ENCODE measurements at regions not wholly inside any gene's neighbourhood (a gene's known extent, or its start where the extent isn't known, plus 50 kb on each side); places are given as distances from the start of the nearest gene placed in this dataset.

DNA sequence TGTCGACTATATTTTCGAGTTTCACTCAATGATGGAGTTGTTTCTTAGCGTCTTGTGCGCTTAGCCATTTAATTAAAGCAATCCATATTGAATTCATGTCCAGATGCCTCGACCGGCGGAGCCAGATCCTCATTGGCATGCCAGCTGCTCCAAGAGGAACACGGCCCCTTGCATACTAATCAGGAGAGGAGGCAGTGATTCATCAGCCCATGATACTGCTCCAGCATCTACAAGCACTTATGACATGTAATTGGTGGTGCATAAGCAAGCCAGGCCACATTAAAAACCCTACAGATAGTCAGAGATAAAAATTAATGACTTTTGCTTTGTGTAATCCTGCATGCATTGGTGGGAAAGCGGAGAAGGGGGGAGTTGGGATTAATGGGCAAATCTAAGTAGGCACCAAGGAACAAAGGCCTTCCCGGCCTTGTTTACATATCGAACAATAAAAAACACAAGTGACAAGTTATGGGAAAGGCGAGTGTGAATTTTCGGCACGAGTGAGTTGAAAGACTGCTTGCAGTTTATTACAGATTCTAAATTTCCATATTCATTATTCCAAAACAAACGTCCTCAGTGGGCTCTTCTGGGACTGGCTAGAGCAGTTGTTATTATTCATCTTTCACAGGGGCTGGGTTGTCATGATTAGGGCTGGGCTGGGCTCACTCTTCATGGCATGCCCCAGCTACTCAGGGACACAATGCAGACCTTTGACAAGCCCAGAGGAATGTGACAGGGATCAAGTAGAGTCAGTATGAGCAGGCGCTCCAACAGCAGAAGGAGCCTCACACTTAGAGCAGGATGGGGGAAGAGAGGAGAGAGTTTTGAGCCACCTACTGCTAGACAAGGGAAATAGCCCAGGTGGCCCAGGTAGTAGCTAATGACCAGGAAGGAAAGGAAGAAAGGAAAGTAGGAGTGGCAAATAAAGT, 281.7 kb upstream of the ZFHX3 start:
- H3K27me3 ChIP-seq (ENCODE audit: control insufficient read depth, insufficient read depth, low read length, poor library complexity, severe bottlenecking): no peaks in the 10 kb centered on the region
- no peaks in the 10 kb centered on the region for H3K4me1 Mint-ChIP-seq
- H3K4me3 Mint-ChIP-seq: no peak overlapping the region
- H3K9ac ChIP-seq (ENCODE audit: extremely low read depth, low read length, poor library complexity, severe bottlenecking): no peak overlapping the region
- no peaks in the 10 kb centered on the region for H3K27me3 Mint-ChIP-seq (ENCODE audit: insufficient read depth)
- no peak overlapping the region for H3K27ac Mint-ChIP-seq
- no peaks in the 10 kb centered on the region for H3K9me3 ChIP-seq (ENCODE audit: control insufficient read depth, low read length)
- H3K4me3 ChIP-seq (ENCODE audit: low read length): no peak overlapping the region
- 86% methylated on average over 13 to 16 of the region's 16 CpGs for WGBS, 2 experiments (ENCODE audit: insufficient coverage in 1 of 2, insufficient read length in 1 of 2)
- DNase-seq: peak; percentile 80
- no peaks in the 10 kb centered on the region for H3K36me3 Mint-ChIP-seq (ENCODE audit: low read depth)
- H3K36me3 ChIP-seq (ENCODE audit: control insufficient read depth, insufficient read depth, low read length): no peaks in the 10 kb centered on the region
- no peaks in the 10 kb centered on the region for H3K9me3 Mint-ChIP-seq
- peak overlapping the region; percentile 92 for H3K27ac ChIP-seq (ENCODE audit: low read depth, low read length)
- H3K4me1 ChIP-seq (ENCODE audit: control insufficient read depth, insufficient read depth, low read length): no peaks in the 10 kb centered on the region
- TF ChIP-seq, protein P1, sequence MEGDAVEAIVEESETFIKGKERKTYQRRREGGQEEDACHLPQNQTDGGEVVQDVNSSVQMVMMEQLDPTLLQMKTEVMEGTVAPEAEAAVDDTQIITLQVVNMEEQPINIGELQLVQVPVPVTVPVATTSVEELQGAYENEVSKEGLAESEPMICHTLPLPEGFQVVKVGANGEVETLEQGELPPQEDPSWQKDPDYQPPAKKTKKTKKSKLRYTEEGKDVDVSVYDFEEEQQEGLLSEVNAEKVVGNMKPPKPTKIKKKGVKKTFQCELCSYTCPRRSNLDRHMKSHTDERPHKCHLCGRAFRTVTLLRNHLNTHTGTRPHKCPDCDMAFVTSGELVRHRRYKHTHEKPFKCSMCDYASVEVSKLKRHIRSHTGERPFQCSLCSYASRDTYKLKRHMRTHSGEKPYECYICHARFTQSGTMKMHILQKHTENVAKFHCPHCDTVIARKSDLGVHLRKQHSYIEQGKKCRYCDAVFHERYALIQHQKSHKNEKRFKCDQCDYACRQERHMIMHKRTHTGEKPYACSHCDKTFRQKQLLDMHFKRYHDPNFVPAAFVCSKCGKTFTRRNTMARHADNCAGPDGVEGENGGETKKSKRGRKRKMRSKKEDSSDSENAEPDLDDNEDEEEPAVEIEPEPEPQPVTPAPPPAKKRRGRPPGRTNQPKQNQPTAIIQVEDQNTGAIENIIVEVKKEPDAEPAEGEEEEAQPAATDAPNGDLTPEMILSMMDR (conservative IDR thresholded peaks at IDR 0.05): peak; percentile 72

DNA sequence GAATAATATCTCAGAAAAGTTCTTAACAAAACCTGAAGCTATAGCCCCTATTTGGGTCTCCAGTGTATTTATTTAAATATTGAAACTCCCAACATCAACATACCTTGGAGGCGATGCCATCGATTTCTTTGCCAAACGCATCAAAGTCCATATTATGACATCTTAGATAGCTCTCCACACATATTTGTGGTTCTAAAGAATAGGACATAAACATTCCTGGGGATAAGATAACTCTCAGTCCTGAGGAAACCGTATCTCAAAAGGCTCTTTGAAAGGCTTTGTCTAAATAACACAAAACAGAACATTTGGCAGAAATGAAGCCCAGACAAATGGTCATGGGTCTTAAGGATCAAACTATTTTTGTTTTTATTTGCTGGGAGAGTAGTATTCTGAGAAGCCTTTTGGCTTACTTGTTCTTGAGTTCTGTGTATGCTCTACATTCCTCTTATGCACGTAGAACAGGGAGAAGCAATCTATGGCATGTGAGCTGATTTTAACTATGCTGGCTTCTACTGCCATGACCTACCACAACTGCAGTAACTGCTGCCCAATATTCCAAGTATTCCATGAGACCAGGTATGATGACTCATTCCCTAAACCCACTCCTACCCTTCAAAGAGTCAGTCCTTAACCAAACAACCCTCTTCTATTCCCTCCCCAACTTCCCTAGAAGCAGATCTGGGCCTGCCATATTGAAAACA, 279.0 kb upstream of the ZFHX3 start:
- Mint-ChIP-seq H3K4me3 (no peak overlapping the region), H3K4me1 (no peaks in the 10 kb centered on the region), H3K9me3 (no peaks in the 10 kb centered on the region), H3K27ac (no peak overlapping the region), H3K36me3 (ENCODE audit: low read depth) (no peaks in the 10 kb centered on the region), H3K27me3 (ENCODE audit: insufficient read depth) (no peaks in the 10 kb centered on the region)
- Histone ChIP-seq H3K9ac (ENCODE audit: extremely low read depth, low read length, poor library complexity, severe bottlenecking) (no peak overlapping the region), H3K36me3 (ENCODE audit: control insufficient read depth, insufficient read depth, low read length) (no peaks in the 10 kb centered on the region), H3K4me1 (ENCODE audit: control insufficient read depth, insufficient read depth, low read length) (no peaks in the 10 kb centered on the region), H3K4me3 (ENCODE audit: low read length) (no peak overlapping the region), H3K27me3 (ENCODE audit: control insufficient read depth, insufficient read depth, low read length, poor library complexity, severe bottlenecking) (no peaks in the 10 kb centered on the region), H3K9me3 (ENCODE audit: control insufficient read depth, low read length) (no peaks in the 10 kb centered on the region), H3K27ac (ENCODE audit: low read depth, low read length) (no peak overlapping the region)
- TF ChIP-seq, protein P1 (conservative IDR thresholded peaks at IDR 0.05): no peak
- DNase-seq: no peak
- WGBS, 2 experiments (ENCODE audit: insufficient coverage in 1 of 2, insufficient read length in 1 of 2): 60 to 82% methylated on average over 3 to 5 of the region's 5 CpGs

DNA sequence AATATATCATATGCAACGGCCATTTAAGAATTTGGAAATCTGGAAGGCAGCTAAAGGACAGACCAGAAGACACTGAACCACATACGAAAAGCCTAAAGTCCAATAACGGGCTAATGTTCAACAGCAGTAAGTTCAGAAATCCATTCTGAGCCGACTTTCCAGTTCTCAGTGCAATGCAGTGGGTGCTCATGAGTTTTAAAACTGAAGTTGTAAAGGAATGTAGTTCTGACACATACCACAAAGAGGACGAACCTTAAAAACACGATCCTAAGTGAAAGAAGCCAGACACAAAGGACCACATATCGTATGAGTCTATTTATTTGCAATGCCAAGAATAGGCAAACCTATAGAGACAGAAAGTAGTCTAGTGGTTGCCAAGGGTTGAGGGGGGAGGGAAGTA, 278.3 kb upstream of the ZFHX3 start:
- H3K4me3 Mint-ChIP-seq: no peak overlapping the region
- 94 to 95% methylated on average over 7 of the region's 7 CpGs for WGBS, 2 experiments (ENCODE audit: insufficient coverage in 1 of 2, insufficient read length in 1 of 2)
- no peaks in the 10 kb centered on the region for H3K9me3 Mint-ChIP-seq
- H3K36me3 Mint-ChIP-seq (ENCODE audit: low read depth): no peaks in the 10 kb centered on the region
- Histone ChIP-seq H3K27me3 (ENCODE audit: control insufficient read depth, insufficient read depth, low read length, poor library complexity, severe bottlenecking) (no peaks in the 10 kb centered on the region), H3K36me3 (ENCODE audit: control insufficient read depth, insufficient read depth, low read length) (no peaks in the 10 kb centered on the region), H3K4me3 (ENCODE audit: low read length) (no peak overlapping the region), H3K9me3 (ENCODE audit: control insufficient read depth, low read length) (no peaks in the 10 kb centered on the region), H3K9ac (ENCODE audit: extremely low read depth, low read length, poor library complexity, severe bottlenecking) (no peak overlapping the region), H3K27ac (ENCODE audit: low read depth, low read length) (no peak overlapping the region), H3K4me1 (ENCODE audit: control insufficient read depth, insufficient read depth, low read length) (no peaks in the 10 kb centered on the region)
- DNase-seq: no peak
- no peaks in the 10 kb centered on the region for H3K4me1 Mint-ChIP-seq
- no peaks in the 10 kb centered on the region for H3K27me3 Mint-ChIP-seq (ENCODE audit: insufficient read depth)
- no peak overlapping the region for H3K27ac Mint-ChIP-seq
- TF ChIP-seq, protein P1 (conservative IDR thresholded peaks at IDR 0.05): no peak

Data from endodermal cell (in vitro differentiated cells).